ENCODE measurements at regions not wholly inside any gene's neighbourhood (a gene's known extent, or its start where the extent isn't known, plus 50 kb on each side); places are given as distances from the start of the nearest gene placed in this dataset.

GRCh38 chr10:56771343-56771742, 410.3 kb upstream of the ZWINT start:
- SMC1A ChIA-PET (ENCODE audit: uncharacterized antibody, unreplicated experiment) = interaction anchor here (1.0 kb wide), 1 partner anchor 14 kb away, joined by 3 read pairs; no protein-coding TSS in a partner anchor
- DNase-seq (ENCODE audit: low read depth, low spot score) = no peak
- CTCF ChIA-PET = no interaction called here
- H4K20me1 ChIP-seq (ENCODE audit: control insufficient read depth, insufficient read depth) = no peaks in the 10 kb centered on the region
- POLR2A ChIA-PET = no interaction called here
- RAD21 ChIA-PET (ENCODE audit: unreplicated experiment) = no interaction called here
- no peaks in the 10 kb centered on the region for H3K4me1 ChIP-seq (ENCODE audit: control insufficient read depth, insufficient read depth, low read length)
- no peaks in the 10 kb centered on the region for H3K36me3 ChIP-seq (ENCODE audit: control insufficient read depth in 2 of 2, insufficient read depth in 2 of 2, low read length in 1 of 2)
- no peaks in the 10 kb centered on the region for H3K79me2 ChIP-seq (ENCODE audit: control insufficient read depth, insufficient read depth, low read length)
- in situ Hi-C loops (cut with MboI) = no loop called here
- H3K9ac ChIP-seq (ENCODE audit: control insufficient read depth, insufficient read depth, low read length) = no peak overlapping the region
- H3K4me3 ChIP-seq = no peak overlapping the region
- intact Hi-C loops (cut with micrococcal nuclease; ENCODE audit: unreplicated experiment) = no loop called here
- TF ChIP-seq STAT3 (IDR thresholded peaks at IDR 0.05; ENCODE audit: low read depth, low read length) = no peak
- no peak for TF ChIP-seq SMAD1 (IDR thresholded peaks at IDR 0.05; ENCODE audit: low read depth, partially characterized antibody)
- TF ChIP-seq ATF3 (IDR thresholded peaks at IDR 0.05; ENCODE audit: borderline replicate concordance, extremely low read depth, low read depth, low read length) = no peak
- no peak for TF ChIP-seq LARP7 (IDR thresholded peaks at IDR 0.05)
- TF ChIP-seq IRF5 (IDR thresholded peaks at IDR 0.05; ENCODE audit: borderline replicate concordance) = no peak
- no peak for TF ChIP-seq TAF1 (IDR thresholded peaks at IDR 0.05; ENCODE audit: borderline replicate concordance, low read depth, low read length)
- no peak for TF ChIP-seq MXI1 (IDR thresholded peaks at IDR 0.05; ENCODE audit: low read depth, low read length)
- no peak for TF ChIP-seq REST (IDR thresholded peaks at IDR 0.05; ENCODE audit: low read depth, low read length)
- TF ChIP-seq CHD4 (IDR thresholded peaks at IDR 0.05) = no peak
- TF ChIP-seq KLF5 (IDR thresholded peaks at IDR 0.05; ENCODE audit: partially characterized antibody) = no peak
- no peak for TF ChIP-seq TCF3 (IDR thresholded peaks at IDR 0.05; ENCODE audit: borderline replicate concordance, insufficient read depth, low read depth, low read length)
- TF ChIP-seq BMI1 (IDR thresholded peaks at IDR 0.05; ENCODE audit: borderline replicate concordance) = no peak
- TF ChIP-seq SUPT20H (IDR thresholded peaks at IDR 0.05; ENCODE audit: borderline replicate concordance, control insufficient read depth, low read depth, low read length) = no peak
- no peak for TF ChIP-seq USF2 (IDR thresholded peaks at IDR 0.05; ENCODE audit: borderline replicate concordance, low read depth, low read length)
- TF ChIP-seq RUNX3 (IDR thresholded peaks at IDR 0.05; ENCODE audit: low read length) = no peak
- TF ChIP-seq NR2F1 (conservative IDR thresholded peaks at IDR 0.05) = no peak
- no peak overlapping the region for H3K4me2 ChIP-seq (ENCODE audit: control insufficient read depth, insufficient read depth)
- H2AFZ ChIP-seq (ENCODE audit: control insufficient read depth, low read depth, low read length) = no peak overlapping the region
- 0% methylated on average over 1 of the region's 1 CpG for WGBS (ENCODE audit: insufficient coverage, insufficient replicate concordance, low lambda C conversion rate, missing lambda C conversion rate)
- H3K27ac ChIP-seq (ENCODE audit: control insufficient read depth, insufficient read depth) = no peak overlapping the region
- no peak for FAIRE-seq
- H3K27me3 ChIP-seq (replicated peaks in 1 of 2; ENCODE audit: control insufficient read depth in 2 of 2, insufficient read depth in 2 of 2, low read length in 1 of 2) = no peaks in the 10 kb centered on the region
- no TSS peak for BruUV-seq (replicated peaks)
- no peaks in the 10 kb centered on the region for H3K9me3 ChIP-seq (replicated peaks; ENCODE audit: control insufficient read depth, insufficient read depth, low read length)
- no peak for ATAC-seq

Measured in GM12878 (cell line).